T-helper 1 cell treated with Interleukin-12 subunit alpha and Interleukin-12 subunit beta and Interleukin-4 antibody, amounts not matched to agents 30 μg/mL and 1 μg/mL, for 36 hours (primary cell): ENCODE measurements at regions not wholly inside any gene's neighbourhood (a gene's known extent, or its start where the extent isn't known, plus 50 kb on each side); places are given as distances from the start of the nearest gene placed in this dataset.

Source experiments
- H3K27ac Mint-ChIP-seq: one replicate; pipeline ENCODE4 v1.8.0; 2021; ENCODE audit warnings: mild to moderate bottlenecking, mixed read lengths
- H3K27me3 Mint-ChIP-seq: one replicate; pipeline ENCODE4 v1.8.0; 2021; ENCODE audit warnings: low read depth, mixed read lengths
- H3K36me3 Mint-ChIP-seq: one replicate; pipeline ENCODE4 v1.8.0; 2021; ENCODE audit warnings: low read depth, mixed read lengths
- H3K4me1 Mint-ChIP-seq: one replicate; pipeline ENCODE4 v1.8.0; 2021; ENCODE audit warnings: low read depth, mixed read lengths
- H3K4me3 Mint-ChIP-seq: one replicate; pipeline ENCODE4 v1.8.0; 2021; ENCODE audit warnings: mild to moderate bottlenecking, moderate library complexity, mixed read lengths
- H3K9me3 Mint-ChIP-seq: one replicate; pipeline ENCODE4 v1.8.0; 2021; ENCODE audit warnings: mixed read lengths

DNA sequence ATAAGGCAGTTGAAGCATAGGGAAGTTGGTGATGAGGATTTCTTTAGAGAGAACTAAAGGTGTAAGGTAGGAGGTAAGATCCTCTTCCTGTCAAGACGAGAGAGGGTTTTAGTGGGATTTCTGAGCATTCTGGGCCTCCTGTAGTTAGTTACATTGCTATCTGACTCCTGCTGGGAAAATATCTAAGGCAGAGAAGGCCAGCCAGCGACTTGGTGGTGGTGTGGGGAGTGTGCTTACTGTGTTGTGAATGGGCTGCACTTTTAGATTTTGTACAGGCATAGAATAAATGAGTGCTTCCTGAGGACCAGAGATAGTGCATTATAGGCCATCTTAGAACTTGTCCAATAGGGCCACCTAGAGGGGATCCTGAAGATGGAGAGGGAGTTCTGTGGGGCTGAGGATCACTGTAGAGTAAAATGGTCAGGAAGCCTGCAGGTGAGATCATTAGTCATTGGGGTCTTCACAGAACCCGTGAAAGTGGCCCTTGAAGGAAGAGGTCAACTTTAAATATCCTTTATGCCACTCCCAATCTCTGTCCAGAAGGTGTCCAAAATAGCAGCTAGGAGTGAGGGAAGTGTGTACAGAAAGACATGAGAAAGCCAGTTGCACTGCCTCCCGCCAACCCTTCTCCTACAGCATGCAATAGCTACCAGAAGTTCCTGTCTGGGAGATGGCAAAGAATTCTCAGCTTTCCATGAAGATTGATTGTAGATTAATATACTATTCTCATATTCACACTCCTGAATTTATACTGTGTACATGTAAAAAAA lies 266.6 kb downstream of the POLR1F start:
- Mint-ChIP-seq H3K4me1 (no peaks in the 10 kb centered on the region), H3K9me3 (no peaks in the 10 kb centered on the region), H3K4me3 (no peak overlapping the region), H3K27ac (no peak overlapping the region), H3K27me3 (no peaks in the 10 kb centered on the region), H3K36me3 (no peaks in the 10 kb centered on the region)

DNA sequence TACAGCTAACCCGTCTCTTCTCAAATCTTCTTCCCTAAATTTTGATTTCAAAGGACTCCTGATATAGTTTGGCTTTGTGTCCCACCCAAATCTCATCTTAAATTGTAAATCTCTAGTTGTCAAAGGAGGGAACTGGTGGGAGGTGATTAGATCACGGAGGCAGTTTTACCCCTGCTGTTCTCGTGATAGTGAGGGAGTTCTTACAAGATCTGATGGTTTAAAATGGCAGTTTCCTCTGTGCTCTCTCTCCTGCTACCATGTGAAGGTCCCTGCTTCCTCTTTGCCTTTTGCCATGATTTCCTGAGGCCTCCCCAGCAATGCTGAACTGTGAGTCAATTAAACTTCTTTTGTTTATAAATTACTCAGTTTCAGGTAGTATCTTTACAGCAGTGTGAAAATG lies 269.3 kb downstream of the POLR1F start:
- H3K27me3 Mint-ChIP-seq: no peaks in the 10 kb centered on the region
- H3K4me1 Mint-ChIP-seq: no peaks in the 10 kb centered on the region
- no peak overlapping the region for H3K4me3 Mint-ChIP-seq
- H3K9me3 Mint-ChIP-seq: no peaks in the 10 kb centered on the region
- H3K36me3 Mint-ChIP-seq: no peaks in the 10 kb centered on the region
- no peak overlapping the region for H3K27ac Mint-ChIP-seq

- no peaks in the 10 kb centered on the region for H3K36me3 Mint-ChIP-seq
Observed at GRCh38 chr7:19437446-19437845, 271.4 kb downstream of the POLR1F start.

GRCh38 chr7:19427944-19428343 lies 280.9 kb downstream of the POLR1F start:
- no peaks in the 10 kb centered on the region for H3K36me3 Mint-ChIP-seq

More at GRCh38 chr7:19437446-19437845, 271.4 kb downstream of the POLR1F start:
- Mint-ChIP-seq H3K4me3 (no peak overlapping the region), H3K9me3 (no peaks in the 10 kb centered on the region), H3K27ac (no peak overlapping the region), H3K27me3 (no peaks in the 10 kb centered on the region), H3K4me1 (no peaks in the 10 kb centered on the region)

GRCh38 chr7:19421861-19422260 lies 276.6 kb upstream of the FERD3L start:
- no peaks in the 10 kb centered on the region for H3K36me3 Mint-ChIP-seq
- no peak overlapping the region for H3K4me3 Mint-ChIP-seq
- no peak overlapping the region for H3K27ac Mint-ChIP-seq
- H3K4me1 Mint-ChIP-seq: peaks cover 4% of the 10 kb centered on the region
- H3K9me3 Mint-ChIP-seq: peaks cover 6% of the 10 kb centered on the region
- no peaks in the 10 kb centered on the region for H3K27me3 Mint-ChIP-seq

More at GRCh38 chr7:19427944-19428343, 280.9 kb downstream of the POLR1F start:
- Mint-ChIP-seq H3K27me3 (no peaks in the 10 kb centered on the region), H3K9me3 (no peaks in the 10 kb centered on the region), H3K4me3 (no peak overlapping the region), H3K4me1 (no peaks in the 10 kb centered on the region), H3K27ac (no peak overlapping the region)

GRCh38 chr7:19417231-19417630 lies 272.0 kb upstream of the FERD3L start:
- H3K9me3 Mint-ChIP-seq: peaks cover 6% of the 10 kb centered on the region
- no peak overlapping the region for H3K4me3 Mint-ChIP-seq
- H3K27me3 Mint-ChIP-seq: no peaks in the 10 kb centered on the region
- peaks cover 4% of the 10 kb centered on the region for H3K4me1 Mint-ChIP-seq
- no peak overlapping the region for H3K27ac Mint-ChIP-seq
- no peaks in the 10 kb centered on the region for H3K36me3 Mint-ChIP-seq

GRCh38 chr7:19415123-19415522 lies 269.9 kb upstream of the FERD3L start:
- no peak overlapping the region for H3K4me3 Mint-ChIP-seq
- no peak overlapping the region for H3K27ac Mint-ChIP-seq
- H3K9me3 Mint-ChIP-seq: peaks cover 6% of the 10 kb centered on the region
- no peaks in the 10 kb centered on the region for H3K36me3 Mint-ChIP-seq
- H3K4me1 Mint-ChIP-seq: no peaks in the 10 kb centered on the region
- no peaks in the 10 kb centered on the region for H3K27me3 Mint-ChIP-seq

DNA sequence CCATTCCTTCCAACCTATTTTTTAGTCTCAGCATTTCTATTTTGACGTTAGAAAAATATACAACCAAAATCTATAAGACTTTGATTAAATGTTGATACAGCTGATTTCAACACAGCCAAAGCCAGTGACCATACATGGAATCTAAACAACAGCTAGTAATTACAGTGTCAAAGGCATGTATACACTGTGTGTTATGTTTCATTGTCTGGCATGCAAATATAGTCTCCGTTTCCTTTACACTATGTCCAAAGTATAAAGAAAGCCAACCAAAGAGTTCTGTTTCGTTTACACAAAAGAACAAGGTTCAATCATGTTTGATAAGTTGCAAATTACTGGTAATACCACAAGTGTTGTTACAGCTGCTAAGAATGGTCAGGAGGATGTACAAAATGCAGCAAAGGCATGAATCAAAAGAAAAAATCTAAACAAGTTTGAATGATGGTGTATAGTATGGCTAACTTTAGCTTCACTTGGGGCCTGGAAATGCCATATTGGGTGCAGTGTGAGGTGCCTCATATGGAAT lies 268.3 kb upstream of the FERD3L start:
- Mint-ChIP-seq H3K9me3 (no peaks in the 10 kb centered on the region), H3K36me3 (no peaks in the 10 kb centered on the region), H3K4me1 (no peaks in the 10 kb centered on the region), H3K27ac (no peak overlapping the region), H3K4me3 (no peak overlapping the region), H3K27me3 (no peaks in the 10 kb centered on the region)

GRCh38 chr7:19410691-19411090 lies 265.5 kb upstream of the FERD3L start:
- no peaks in the 10 kb centered on the region for H3K36me3 Mint-ChIP-seq
- peaks cover 2% of the 10 kb centered on the region for H3K4me1 Mint-ChIP-seq
- no peak overlapping the region for H3K4me3 Mint-ChIP-seq

GRCh38 chr7:19410106-19410505 lies 264.9 kb upstream of the FERD3L start:
- Mint-ChIP-seq H3K27ac (no peak overlapping the region), H3K27me3 (no peaks in the 10 kb centered on the region), H3K4me1 (peaks cover 3% of the 10 kb centered on the region), H3K9me3 (no peaks in the 10 kb centered on the region), H3K4me3 (no peak overlapping the region), H3K36me3 (no peaks in the 10 kb centered on the region)

More at GRCh38 chr7:19410691-19411090, 265.5 kb upstream of the FERD3L start:
- H3K27ac Mint-ChIP-seq: no peak overlapping the region
- no peaks in the 10 kb centered on the region for H3K27me3 Mint-ChIP-seq
- no peaks in the 10 kb centered on the region for H3K9me3 Mint-ChIP-seq

DNA sequence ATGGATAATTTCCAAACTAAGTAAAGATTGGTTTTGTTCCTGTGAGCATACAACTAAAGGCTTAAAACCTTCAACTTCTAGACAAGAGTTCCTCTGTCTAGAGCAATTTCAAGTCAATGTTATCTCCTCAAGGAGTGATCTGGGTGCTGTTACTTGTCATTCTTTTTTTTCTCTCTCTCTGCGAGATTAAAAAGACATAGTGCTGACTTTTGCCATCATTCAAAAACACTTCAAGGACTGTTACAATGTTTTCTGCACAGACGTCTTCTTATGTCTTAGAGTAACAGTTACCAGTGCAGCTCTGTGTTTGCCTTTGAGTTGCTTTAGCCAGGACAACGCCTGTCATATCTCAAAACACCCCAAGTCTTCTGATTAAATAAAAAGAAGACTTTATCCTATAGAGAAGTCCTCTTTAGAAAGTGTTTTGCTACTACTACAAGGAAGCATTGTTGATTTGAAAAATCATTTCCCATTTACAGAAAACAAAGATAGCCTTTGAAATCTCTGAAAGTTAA lies 263.5 kb upstream of the FERD3L start:
- H3K27ac Mint-ChIP-seq: no peak overlapping the region
- no peaks in the 10 kb centered on the region for H3K36me3 Mint-ChIP-seq
- no peak overlapping the region for H3K4me3 Mint-ChIP-seq
- H3K9me3 Mint-ChIP-seq: no peaks in the 10 kb centered on the region
- peaks cover 5% of the 10 kb centered on the region for H3K4me1 Mint-ChIP-seq
- H3K27me3 Mint-ChIP-seq: no peaks in the 10 kb centered on the region

GRCh38 chr7:19407270-19407669 lies 262.0 kb upstream of the FERD3L start:
- Mint-ChIP-seq H3K9me3 (no peaks in the 10 kb centered on the region), H3K4me1 (peaks cover 5% of the 10 kb centered on the region), H3K36me3 (no peaks in the 10 kb centered on the region), H3K4me3 (no peak overlapping the region), H3K27ac (no peak overlapping the region), H3K27me3 (no peaks in the 10 kb centered on the region)

DNA sequence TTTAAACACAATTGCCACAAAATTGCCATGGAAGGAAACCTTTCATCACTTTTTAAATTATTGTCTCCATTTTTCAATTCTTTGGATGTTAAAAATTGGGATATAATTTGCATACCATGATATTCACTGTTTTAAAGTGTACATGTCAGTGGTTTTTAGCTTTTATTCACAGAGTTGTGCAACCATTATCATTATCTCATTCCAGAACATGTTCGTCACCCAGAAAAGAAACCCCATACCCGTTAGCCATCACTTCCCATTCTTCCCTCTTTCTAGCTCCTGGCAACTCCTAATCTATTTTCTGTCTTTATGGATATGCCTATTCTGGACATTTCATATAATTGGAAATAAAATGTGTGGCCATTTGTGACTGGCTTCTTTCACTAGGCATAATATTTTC lies 260.3 kb upstream of the FERD3L start:
- Mint-ChIP-seq H3K4me3 (no peak overlapping the region), H3K27me3 (no peaks in the 10 kb centered on the region), H3K27ac (no peak overlapping the region)

GRCh38 chr7:19404912-19405329 lies 259.7 kb upstream of the FERD3L start:
- H3K27me3 Mint-ChIP-seq: no peaks in the 10 kb centered on the region
- peaks cover 5% of the 10 kb centered on the region for H3K4me1 Mint-ChIP-seq
- no peaks in the 10 kb centered on the region for H3K9me3 Mint-ChIP-seq
- H3K27ac Mint-ChIP-seq: peak overlapping the region; percentile 20
- H3K4me3 Mint-ChIP-seq: no peak overlapping the region
- H3K36me3 Mint-ChIP-seq: no peaks in the 10 kb centered on the region

More for the DNA sequence above, 260.3 kb upstream of the FERD3L start:
- Mint-ChIP-seq H3K9me3 (no peaks in the 10 kb centered on the region), H3K36me3 (no peaks in the 10 kb centered on the region), H3K4me1 (peaks cover 5% of the 10 kb centered on the region)

- no peak overlapping the region for H3K4me3 Mint-ChIP-seq
- peaks cover 5% of the 10 kb centered on the region for H3K4me1 Mint-ChIP-seq
- H3K27ac Mint-ChIP-seq: no peak overlapping the region
- H3K27me3 Mint-ChIP-seq: no peaks in the 10 kb centered on the region
- H3K36me3 Mint-ChIP-seq: no peaks in the 10 kb centered on the region
- no peaks in the 10 kb centered on the region for H3K9me3 Mint-ChIP-seq
Observed at GRCh38 chr7:19403691-19404090, 258.5 kb upstream of the FERD3L start.
